HCT116 (cell line): ENCODE measurements at regions not wholly inside any gene's neighbourhood (a gene's known extent, or its start where the extent isn't known, plus 50 kb on each side); places are given as distances from the start of the nearest gene placed in this dataset.

Experiments used
- ATAC-seq: fragments of 200-7000 bp; cut with Tn5 transposase; 2 replicates; pipeline ENCODE4 v1.9.1; 2020; ENCODE audit warnings: mild to moderate bottlenecking, moderate library complexity
- BruUV-seq: library from RNA; stranded (reverse); fragments of 400-500 nt; replicated peaks from 2 replicates; lab custom pipeline; 2021; lab: Mats Ljungman, UMichigan
- CTCF ChIA-PET: fragments of 300-600 bp; sonication (Branson Sonifier 250); formaldehyde crosslinking; loops from one replicate; lab custom pipeline; 2021; ENCODE audit warnings: antibody characterized with exemption; lab: Charles Lee
- POLR2A ChIA-PET: fragments of 300-600, 350-600 bp; sonication (Branson Sonifier 250); formaldehyde crosslinking; loops from one replicate; lab custom pipeline; 2021; ENCODE audit warnings: antibody characterized with exemption; lab: Charles Lee
- RAD21 ChIA-PET, 2 experiments: fragments of 300-600 bp; sonication (Branson Sonifier 250); formaldehyde crosslinking; loops; one replicate each; lab custom pipeline; 2023; ENCODE audit warnings: low total read pairs in 2 of 2; ENCODE audit not compliant: uncharacterized antibody in 2 of 2, unreplicated experiment in 2 of 2, low non-redundant PET in 1 of 2; lab: Charles Lee
- DNase-seq: peaks from one replicate; pipeline ENCODE4 v3.0.0-alpha.2; 2010; ENCODE audit warnings: low read depth, low spot score
- H2AFZ ChIP-seq: fragments of 200-600 bp; shearing (Covaris generic), sonication (generic); 2 replicates; pipeline ENCODE4 v1.6.1; 2017; ENCODE audit warnings: low read depth, mixed run types, mixed read lengths, antibody characterized with exemption, low read length; ENCODE audit not compliant: poor library complexity, severe bottlenecking
- H3K27ac ChIP-seq: 2 replicates; pipeline ENCODE4 v1.5.1; 2012; ENCODE audit warnings: low read depth, low read length
- H3K27me3 ChIP-seq: fragments of 200-600 bp; sonication (generic); 2 replicates; pipeline ENCODE4 v1.6.1; 2016; ENCODE audit warnings: mixed run types, low read length, mixed read lengths; ENCODE audit not compliant: insufficient read depth
- H3K36me3 ChIP-seq, 2 experiments: fragments of 200-500 bp in 1 of 2; fragments of 200-600 bp in 1 of 2; sonication (Bioruptor generic) in 1 of 2; sonication (generic) in 1 of 2; 2 replicates each; pipeline versions ENCODE4 v1.5.1 to v1.6.1; 2014 to 2016; ENCODE audit warnings: low read length in 2 of 2, inconsistent platforms in 1 of 2, mixed read lengths in 1 of 2, mixed run types in 1 of 2; ENCODE audit not compliant: insufficient read depth in 2 of 2, control insufficient read depth in 1 of 2
- H3K4me1 ChIP-seq, 2 experiments: fragments of 200-600 bp in 1 of 2; sonication (generic) in 1 of 2; 2 replicates each; pipeline versions ENCODE4 v1.5.1 to v1.6.1; 2012 to 2017; ENCODE audit warnings: low read length in 2 of 2, inconsistent platforms in 1 of 2, mild to moderate bottlenecking in 1 of 2, mixed read lengths in 1 of 2, mixed run types in 1 of 2, moderate library complexity in 1 of 2; ENCODE audit not compliant: insufficient read depth in 2 of 2, control insufficient read depth in 1 of 2
- H3K4me2 ChIP-seq: fragments of 200-600 bp; sonication (generic); 2 replicates; pipeline ENCODE4 v1.6.1; 2017; ENCODE audit warnings: mixed run types, low read length, mixed read lengths
- H3K4me3 ChIP-seq, 2 experiments: fragments of 200-600 bp in 1 of 2; sonication (generic) in 1 of 2; replicated peaks in 1 of 2; 2 replicates each; pipeline ENCODE4 v1.5.1; 2011 to 2016; ENCODE audit warnings: low read length in 2 of 2, control low read depth in 1 of 2, low read depth in 1 of 2, mild to moderate bottlenecking in 1 of 2, mixed read lengths in 1 of 2, mixed run types in 1 of 2
- H3K79me2 ChIP-seq: fragments of 200-600 bp; sonication (generic); 2 replicates; pipeline ENCODE4 v1.6.1; 2017; ENCODE audit warnings: mild to moderate bottlenecking, mixed run types, low read length, moderate library complexity, mixed read lengths; ENCODE audit not compliant: insufficient read depth
- H3K9ac ChIP-seq: fragments of 200-600 bp; sonication (generic); 2 replicates; pipeline ENCODE4 v1.6.1; 2016; ENCODE audit warnings: low read length, mixed read lengths
- H3K9me2 ChIP-seq: fragments of 200-600 bp; sonication (generic), shearing (Covaris generic); 2 replicates; pipeline ENCODE4 v1.6.1; 2017; ENCODE audit warnings: mixed run types, mild to moderate bottlenecking, moderate library complexity; ENCODE audit not compliant: insufficient read depth
- H3K9me3 ChIP-seq, 2 experiments: fragments of 200-500 bp in 1 of 2; fragments of 200-600 bp in 1 of 2; sonication (Bioruptor generic) in 1 of 2; sonication (generic) in 1 of 2; 2 replicates each; pipeline ENCODE4 v1.6.1; 2014 to 2017; ENCODE audit warnings: low read length in 2 of 2, mixed read lengths in 2 of 2, inconsistent platforms in 1 of 2, low read depth in 1 of 2, mild to moderate bottlenecking in 1 of 2, mixed run types in 1 of 2, moderate library complexity in 1 of 2; ENCODE audit not compliant: control insufficient read depth in 1 of 2, insufficient read depth in 1 of 2
- H4K20me1 ChIP-seq: fragments of 200-600 bp; sonication (generic), shearing (Covaris generic); 2 replicates; pipeline ENCODE4 v1.6.1; 2017; ENCODE audit warnings: mixed run types, mild to moderate bottlenecking, moderate library complexity; ENCODE audit not compliant: insufficient read depth
- CBX3 ChIP-seq: IDR thresholded peaks from 2 replicates; pipeline ENCODE4 v1.6.1; 2012; ENCODE audit warnings: low read depth
- CEBPB ChIP-seq: IDR thresholded peaks from 2 replicates; pipeline ENCODE4 v1.6.1; 2012; ENCODE audit warnings: low read depth
- FOSL1 ChIP-seq: IDR thresholded peaks from 2 replicates; pipeline ENCODE4 v1.6.1; 2012; ENCODE audit warnings: low read depth
- JUND ChIP-seq: IDR thresholded peaks from 2 replicates; pipeline ENCODE4 v1.6.1; 2012
- MAX ChIP-seq: IDR thresholded peaks from 2 replicates; pipeline ENCODE4 v1.6.1; 2012
- POLR2A ChIP-seq: IDR thresholded peaks from 2 replicates; pipeline ENCODE4 v1.7.0; 2011; ENCODE audit warnings: borderline replicate concordance; ENCODE audit not compliant: insufficient read depth, insufficient read length; ENCODE audit errors: extremely low read depth
- POLR2AphosphoS5 ChIP-seq: IDR thresholded peaks from 2 replicates; pipeline ENCODE4 v1.6.1; 2011; ENCODE audit warnings: mild to moderate bottlenecking, low read depth, low read length, moderate library complexity
- RAD21 ChIP-seq: IDR thresholded peaks from 2 replicates; pipeline ENCODE4 v1.6.1; 2012; ENCODE audit warnings: low read depth, mild to moderate bottlenecking
- SIN3A ChIP-seq: IDR thresholded peaks from 2 replicates; pipeline ENCODE4 v1.6.1; 2012; ENCODE audit warnings: low read depth
- SP1 ChIP-seq: IDR thresholded peaks from 2 replicates; pipeline ENCODE4 v1.6.1; 2012; ENCODE audit warnings: low read depth
- SRF ChIP-seq: IDR thresholded peaks from 2 replicates; pipeline ENCODE4 v1.6.1; 2012; ENCODE audit warnings: low read depth
- TCF7L2 ChIP-seq: IDR thresholded peaks from 2 replicates; pipeline ENCODE4 v1.7.0; 2011; ENCODE audit warnings: borderline replicate concordance, inconsistent platforms; ENCODE audit not compliant: insufficient read depth, insufficient read length; ENCODE audit errors: extremely low read depth
- YY1 ChIP-seq: IDR thresholded peaks from 2 replicates; pipeline ENCODE4 v1.6.1; 2011; ENCODE audit warnings: low read length, low read depth, moderate library complexity, mild to moderate bottlenecking; ENCODE audit not compliant: insufficient replicate concordance; ENCODE audit errors: extremely low read depth
- ZNF274 ChIP-seq: fragments of 200-500 bp; sonication (Bioruptor generic); IDR thresholded peaks from 2 replicates; pipeline ENCODE4 v1.6.1; 2014; ENCODE audit warnings: mild to moderate bottlenecking, low read depth, low read length, inconsistent platforms
- intact Hi-C: fragments of 100-400 bp; cut with micrococcal nuclease; formaldehyde crosslinking; loops from 2 replicates; pipeline ENCODE4 v1.10.0; 2022

- Histone ChIP-seq H3K27me3 (no peaks in the 10 kb centered on the region), H3K9ac (no peak overlapping the region), H3K9me3 (no peaks in the 10 kb centered on the region), H3K9me2 (no peaks in the 10 kb centered on the region), H3K4me2 (no peak overlapping the region), H3K79me2 (no peaks in the 10 kb centered on the region), H3K36me3 (no peaks in the 10 kb centered on the region), H3K4me3 (no peak overlapping the region), H4K20me1 (no peaks in the 10 kb centered on the region; the same call in 1 of the 2 replicates), H3K27ac (no peak overlapping the region), H2AFZ (no peak overlapping the region), H3K4me1 (peaks cover 0 to 8% of the 10 kb centered on the region in 2 experiments; a peak in 2 of 4 replicates)
- intact Hi-C loops, result no loop called here
- TF ChIP-seq POLR2AphosphoS5 (no peak), SRF (no peak), ZNF274 (no peak), YY1 (no peak), CEBPB (no peak), CBX3 (no peak), POLR2A (no peak)
- BruUV-seq, result no TSS peak
- POLR2A ChIA-PET, result no interaction called here
- CTCF ChIA-PET, result no interaction called here
- RAD21 ChIA-PET, result no interaction called here
- DNase-seq (no peak), ATAC-seq (no peak)
Measured at GRCh38 chr5:87751824-87752223, 339.1 kb upstream of the CCNH start.

GRCh38 chr5:87746891-87747377, 334.2 kb upstream of the CCNH start:
- peak overlapping the region; percentile 44 for H3K4me2 ChIP-seq
- no TSS peak for BruUV-seq
- H3K9ac ChIP-seq, result no peak overlapping the region

More at GRCh38 chr5:87746891-87747377, 334.2 kb upstream of the CCNH start:
- intact Hi-C loops, result no loop called here
- H3K79me2 ChIP-seq, result no peaks in the 10 kb centered on the region
- POLR2A ChIA-PET, result no interaction called here
- H4K20me1 ChIP-seq, result no peaks in the 10 kb centered on the region
- no peaks in the 10 kb centered on the region for H3K27me3 ChIP-seq
- no peaks in the 10 kb centered on the region for H3K9me2 ChIP-seq
- ATAC-seq, result peak; percentile 78
- no peak overlapping the region for H3K4me3 ChIP-seq
- peaks cover 0 to 21% of the 10 kb centered on the region in 2 experiments; a peak in 2 of 4 replicates for H3K4me1 ChIP-seq
- no peak overlapping the region for H3K27ac ChIP-seq
- TF ChIP-seq CBX3 (peak; percentile 69), TCF7L2 (no peak), ZNF274 (no peak), MAX (peak; percentile 35; the same call in 1 of the 2 replicates), JUND (peak; percentile 64), CEBPB (peak; percentile 73), POLR2AphosphoS5 (peak; percentile 42; the same call in 1 of the 2 replicates), SP1 (peak; percentile 65), YY1 (no peak), SIN3A (peak; percentile 27; the same call in 1 of the 2 replicates), FOSL1 (peak; percentile 75), RAD21 (0 out of 2 replicates have a peak, but pooled peaks have one; percentile 12)
- TF ChIP-seq, all 23 proteins: peak for 9
- no peak overlapping the region for H2AFZ ChIP-seq
- CTCF ChIA-PET, result no interaction called here
- RAD21 ChIA-PET, result no interaction called here
- no peaks in the 10 kb centered on the region for H3K36me3 ChIP-seq
- peak; percentile 75 for DNase-seq
- no peaks in the 10 kb centered on the region for H3K9me3 ChIP-seq
